Thyroid gland (tissue), 4 donors: ENCODE measurements at regions not wholly inside any gene's neighbourhood (a gene's known extent, or its start where the extent isn't known, plus 50 kb on each side); places are given as distances from the start of the nearest gene placed in this dataset.

ENCODE experiments used
- CTCF ChIP-seq, 6 experiments: fragments of 200-600 bp in 3 of 6; fragments of 450-650 bp in 3 of 6; sonication (generic) in 3 of 6; IDR thresholded peaks; one replicate each; pipeline ENCODE4 v1.5.1; 2016 to 2019; ENCODE audit warnings: antibody characterized with exemption in 6 of 6, mild to moderate bottlenecking in 2 of 6, inconsistent platforms in 1 of 6, moderate library complexity in 1 of 6
- POLR2A ChIP-seq, 2 donors: fragments of 450-650 bp; IDR thresholded peaks; one replicate each; pipeline ENCODE4 v1.6.1; 2017; ENCODE audit warnings: antibody characterized with exemption in 2 of 2, mild to moderate bottlenecking in 2 of 2, moderate library complexity in 1 of 2

GRCh38 chr2:175461839-175462238 lies 280.3 kb upstream of the ATP5MC3 start:
- TF ChIP-seq CTCF (IDR thresholded peaks at IDR 0.05) = no peak
- TF ChIP-seq POLR2A (IDR thresholded peaks at IDR 0.05) = no peak
